Glomerular visceral epithelial cell (primary cell): ENCODE measurements at regions not wholly inside any gene's neighbourhood (a gene's known extent, or its start where the extent isn't known, plus 50 kb on each side); places are given as distances from the start of the nearest gene placed in this dataset.
"Not testable (repeated sequence)": the region's sequence is repeated elsewhere in the genome, so short reads cannot be mapped to it uniquely, and the experiment has no call there.

Source experiments
- DNase-seq: peaks from one replicate; pipeline ENCODE4 v3.0.0-alpha.2; 2016; ENCODE audit errors: extremely low spot score

DNA sequence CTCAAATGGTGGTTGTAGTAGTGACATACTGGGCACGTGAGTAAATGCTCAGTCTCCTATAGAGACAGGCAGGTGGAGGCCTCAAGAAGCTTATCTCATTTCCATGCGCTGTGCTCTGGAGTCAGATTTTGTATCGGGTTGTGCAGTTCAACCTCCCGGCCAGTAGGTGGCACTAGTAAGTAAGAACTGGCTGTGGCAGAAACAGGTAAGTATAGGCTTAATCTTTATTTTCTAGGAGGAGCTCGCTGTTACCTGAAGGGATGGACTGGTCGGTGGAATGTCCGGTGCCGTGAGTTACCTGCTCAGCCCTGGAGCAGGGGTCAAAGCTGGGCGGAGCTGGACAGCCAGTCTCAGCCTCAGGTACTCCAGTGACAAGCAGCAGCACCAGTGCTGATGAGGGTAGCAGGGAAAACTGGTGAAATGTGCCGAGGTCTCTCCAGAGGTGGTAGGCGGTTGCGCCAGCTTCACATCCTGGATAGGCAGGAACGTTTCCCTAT lies 880.1 kb upstream of the SEMA6A start:
- peak; percentile 66 for DNase-seq

DNA sequence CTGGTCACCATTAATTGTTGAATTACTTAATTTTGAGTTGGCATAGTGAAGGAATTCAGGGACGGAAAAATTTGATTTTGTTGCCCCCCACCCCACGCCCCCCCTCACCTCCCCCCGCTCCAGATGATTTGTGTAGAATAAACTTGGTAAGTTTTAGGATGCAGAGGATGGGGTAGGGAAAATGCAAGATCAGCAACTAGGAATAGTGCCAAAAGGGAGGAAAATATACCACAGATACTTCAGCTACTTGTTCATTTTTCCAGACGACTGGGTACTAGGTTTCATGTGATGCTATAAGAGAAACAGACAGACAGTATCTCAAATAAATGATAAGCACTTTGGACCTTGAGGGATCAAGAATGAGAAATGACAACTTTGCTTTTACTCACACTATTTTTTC lies 862.2 kb upstream of the SEMA6A start:
- DNase-seq: no peak

DNA sequence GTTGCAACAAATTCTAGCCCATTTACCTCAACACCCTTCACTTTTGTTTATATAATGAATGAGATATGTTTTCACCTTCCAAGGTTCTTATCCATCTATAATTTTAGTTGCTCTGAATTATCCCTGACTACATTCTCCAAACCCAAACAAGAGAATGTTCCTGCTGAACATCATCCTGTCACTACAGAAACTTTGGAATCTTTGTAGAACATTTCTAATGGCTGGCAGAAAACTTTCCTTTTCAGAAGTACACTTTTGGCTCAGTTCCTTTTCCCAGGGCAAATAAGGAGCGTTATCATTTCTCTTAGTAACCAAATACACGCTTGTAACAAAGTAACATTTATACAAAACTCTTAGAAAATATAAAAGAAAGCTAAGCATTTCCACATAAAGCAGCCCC lies 860.6 kb upstream of the SEMA6A start:
- no peak for DNase-seq

DNA sequence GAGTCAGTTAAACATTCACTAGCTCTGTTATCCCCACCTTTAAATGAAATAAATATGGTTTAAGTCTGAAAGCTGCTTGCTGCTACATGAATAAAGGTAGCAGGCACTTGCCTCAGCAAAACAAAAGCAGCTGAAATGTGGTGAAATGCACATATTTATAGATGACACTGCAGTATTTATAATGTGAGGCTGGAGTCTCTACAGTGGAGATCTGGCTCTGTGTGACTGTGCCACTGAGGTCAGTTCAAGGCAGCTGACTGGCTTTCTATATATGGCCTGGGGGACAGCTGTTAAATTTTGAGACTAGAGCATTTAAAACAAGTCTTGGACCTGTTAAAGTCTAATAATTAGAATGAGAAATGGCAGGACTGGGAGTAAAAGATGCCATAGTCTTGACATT lies 859.6 kb upstream of the SEMA6A start:
- DNase-seq: no peak

DNA sequence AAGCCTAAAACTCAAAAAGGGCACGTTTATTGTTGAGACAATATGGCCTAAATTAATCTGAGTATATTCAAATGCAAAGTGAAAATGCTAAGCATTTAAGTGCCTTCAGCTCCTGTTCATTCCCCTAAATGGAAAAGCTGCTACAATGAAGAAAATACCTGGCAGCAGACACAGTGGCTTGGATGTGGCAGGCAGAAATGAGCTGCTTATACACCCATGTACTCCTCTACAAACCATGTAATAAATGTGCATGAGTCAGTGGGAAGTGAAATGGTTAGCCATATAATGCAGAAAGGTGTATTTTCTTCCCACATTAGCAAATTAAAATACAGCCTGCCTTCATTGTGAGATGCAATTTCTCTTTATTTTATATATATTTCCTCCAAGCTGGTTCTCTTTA lies 859.2 kb upstream of the SEMA6A start:
- no peak for DNase-seq

DNA sequence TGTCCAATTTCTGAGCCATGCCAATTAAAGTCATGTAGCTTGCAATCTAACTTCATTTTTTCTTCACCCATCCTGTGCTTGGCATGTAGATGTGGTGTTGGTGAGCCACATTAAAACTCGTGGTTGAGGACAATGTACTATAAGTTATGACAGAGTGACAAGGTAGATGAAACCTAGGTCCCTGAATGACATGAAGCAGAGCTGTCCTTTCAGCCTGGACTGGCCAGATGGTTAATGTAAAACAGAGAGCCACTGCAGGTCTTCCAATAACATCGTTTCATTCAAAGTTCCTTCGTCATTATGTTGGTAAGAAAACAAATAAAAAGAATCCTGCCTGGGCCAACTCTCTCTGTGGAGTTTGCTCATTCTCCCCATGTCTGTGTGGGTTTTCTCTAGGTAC lies 856.5 kb upstream of the SEMA6A start:
- DNase-seq: no peak

DNA sequence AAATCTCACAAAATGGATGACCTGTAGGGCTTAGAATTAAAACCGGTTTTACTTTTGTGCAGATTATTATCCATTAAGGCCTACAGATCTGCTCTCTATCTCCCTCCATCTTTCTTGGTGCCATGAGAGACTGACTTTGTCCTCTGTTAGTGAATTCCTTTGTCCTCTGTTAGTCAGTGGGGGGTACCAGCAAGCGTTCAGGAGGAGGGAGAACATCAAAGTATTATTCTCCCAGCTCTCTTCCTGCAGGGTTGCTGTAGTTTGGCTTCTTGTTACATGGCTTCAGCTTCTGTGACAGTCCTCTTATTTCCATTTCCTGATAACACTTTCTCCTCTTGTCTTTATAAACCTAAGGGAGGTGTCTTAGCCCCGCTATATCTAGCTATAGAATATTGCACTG lies 850.5 kb upstream of the SEMA6A start:
- DNase-seq: no peak

DNA sequence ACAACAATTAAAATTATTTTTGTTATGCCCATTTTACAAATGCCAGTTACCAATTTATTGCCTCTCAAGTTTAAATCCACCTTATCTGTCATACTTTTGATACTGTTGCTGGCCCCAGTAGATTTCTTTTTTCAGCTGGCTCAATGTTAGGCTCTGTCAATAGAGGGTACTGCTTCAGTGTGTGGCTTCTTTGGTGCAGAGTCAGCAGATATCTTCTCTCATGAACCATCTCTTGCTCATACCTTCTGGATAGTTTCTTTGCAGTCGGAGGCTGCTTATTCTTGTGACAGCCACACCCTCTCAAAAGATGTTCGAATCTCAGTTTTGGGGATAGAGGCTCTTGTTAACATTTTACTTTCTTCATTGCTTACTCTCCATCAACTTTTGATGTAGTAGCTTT lies 849.9 kb upstream of the SEMA6A start:
- no peak for DNase-seq

DNA sequence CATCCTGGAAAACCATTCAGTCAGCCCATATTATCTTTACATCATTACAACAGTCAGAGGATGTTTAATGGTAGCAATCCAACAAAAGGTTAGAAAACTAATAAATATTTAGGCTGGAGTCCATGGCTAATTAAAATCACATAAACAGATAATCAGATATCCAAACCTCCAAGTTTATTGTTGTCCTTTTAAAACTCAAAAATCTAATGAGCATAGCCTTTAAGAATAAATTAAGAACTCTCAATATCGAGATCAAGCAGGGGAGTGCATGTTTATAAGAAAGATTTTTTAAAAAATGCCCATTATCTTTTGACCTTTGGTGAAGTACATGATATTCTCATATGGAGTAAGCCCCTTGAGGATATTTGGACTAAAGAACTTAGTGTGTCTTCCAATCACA lies 842.9 kb upstream of the SEMA6A start:
- DNase-seq: no peak

DNA sequence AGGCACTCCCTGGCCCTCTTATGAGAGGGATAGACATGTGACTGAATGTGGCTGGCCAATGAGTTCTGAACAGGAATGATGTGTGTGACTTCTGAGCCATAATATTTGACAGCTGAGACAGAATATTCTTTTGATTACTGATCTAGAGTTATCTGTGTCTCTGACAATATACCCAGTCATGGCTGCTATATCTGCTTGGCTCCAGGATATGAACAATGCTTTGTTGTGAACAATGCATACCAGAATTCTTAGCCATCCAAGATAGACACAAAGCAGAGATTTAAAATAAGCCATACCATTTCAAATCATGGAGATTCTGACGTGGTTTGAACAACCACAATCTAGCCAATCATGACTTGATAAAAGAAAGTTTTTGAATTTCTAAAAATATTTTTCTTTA lies 840.3 kb upstream of the SEMA6A start:
- no peak for DNase-seq

DNA sequence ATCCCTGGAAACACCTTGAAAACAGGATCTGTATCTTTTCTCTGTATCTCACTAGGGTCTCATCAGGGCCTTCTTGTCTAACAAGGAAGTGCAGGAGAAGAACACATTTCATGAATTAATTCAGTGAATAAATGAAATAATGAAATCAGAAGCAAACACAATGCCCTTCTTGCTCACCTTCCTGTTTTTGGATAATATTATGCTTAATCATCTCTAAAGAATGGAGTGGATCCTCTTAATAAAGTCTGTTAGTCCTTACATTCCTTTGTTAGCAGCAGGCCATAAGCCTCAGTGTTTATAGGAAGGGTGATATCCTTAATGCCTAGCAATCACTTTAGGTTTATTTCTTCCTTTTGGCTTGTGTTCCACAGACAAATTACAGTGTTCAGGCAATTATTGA lies 837.1 kb upstream of the SEMA6A start:
- DNase-seq: no peak

DNA sequence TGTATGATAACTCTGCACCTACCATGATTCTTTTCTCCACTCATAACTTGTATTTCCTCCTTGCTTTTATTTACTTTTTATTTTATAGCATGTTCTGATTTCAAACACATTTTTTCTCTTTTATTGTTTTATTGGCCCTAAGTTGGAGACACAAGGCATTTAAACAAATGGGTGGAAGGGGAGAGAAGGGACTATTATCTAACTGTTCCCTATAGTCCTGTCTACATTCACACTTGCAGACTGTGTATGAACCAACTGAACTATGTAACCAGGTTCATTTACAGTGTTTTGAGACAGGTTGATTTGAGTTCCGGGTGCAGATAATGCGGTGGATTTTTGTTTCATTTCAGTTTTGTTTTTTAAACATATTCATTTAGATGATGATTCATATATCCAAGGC lies 830.6 kb upstream of the SEMA6A start:
- no peak for DNase-seq

DNA sequence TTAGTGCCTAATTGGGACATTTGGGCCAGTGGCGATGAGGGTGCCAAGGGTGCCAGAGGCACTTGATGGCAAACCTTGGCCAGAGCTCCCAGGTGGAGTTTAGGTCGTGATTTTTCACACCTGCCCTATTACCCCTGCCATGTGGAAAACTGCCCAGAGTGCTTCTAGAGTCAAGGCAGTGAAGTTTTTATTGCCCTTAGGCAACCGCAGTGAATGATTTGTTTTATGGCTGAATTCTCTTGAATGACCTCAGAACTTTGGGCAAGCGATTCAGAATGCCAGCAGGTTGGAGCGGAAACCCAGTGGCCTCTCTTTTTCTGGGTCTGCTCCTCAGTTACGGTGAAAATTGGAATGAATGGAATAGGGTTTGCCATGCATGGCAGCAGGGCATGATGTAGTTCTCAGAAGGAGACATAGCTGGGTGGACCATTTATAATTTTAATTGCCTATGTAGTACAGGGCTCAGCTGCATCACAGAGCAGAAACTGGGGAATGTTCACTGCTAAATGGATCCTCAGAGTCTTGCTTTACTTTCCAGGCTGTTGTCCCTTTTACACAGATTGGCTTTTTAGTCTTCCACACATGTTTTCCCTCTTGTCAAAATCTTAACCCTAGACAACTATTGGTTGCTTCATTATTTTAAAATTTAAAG lies 820.0 kb upstream of the SEMA6A start:
- no peak for DNase-seq

DNA sequence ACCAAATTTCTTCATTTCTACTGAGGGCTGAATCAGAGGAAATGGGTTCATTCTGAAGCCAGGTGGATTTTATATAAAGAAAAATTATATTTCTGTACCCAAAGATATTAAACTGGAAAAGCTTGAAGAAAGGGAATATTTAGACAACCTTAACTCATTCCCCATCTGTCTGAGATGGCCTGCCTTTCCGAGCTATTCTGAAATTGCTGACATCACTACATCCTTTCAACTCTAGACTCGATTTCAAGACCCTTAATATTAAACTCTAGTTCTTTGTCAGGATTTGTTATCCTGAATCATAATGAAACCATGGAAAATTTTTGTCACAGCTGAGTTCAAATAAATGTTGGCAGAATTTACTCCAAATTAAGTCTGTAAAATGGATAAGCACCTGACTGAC lies 818.5 kb upstream of the SEMA6A start:
- DNase-seq: no peak

DNA sequence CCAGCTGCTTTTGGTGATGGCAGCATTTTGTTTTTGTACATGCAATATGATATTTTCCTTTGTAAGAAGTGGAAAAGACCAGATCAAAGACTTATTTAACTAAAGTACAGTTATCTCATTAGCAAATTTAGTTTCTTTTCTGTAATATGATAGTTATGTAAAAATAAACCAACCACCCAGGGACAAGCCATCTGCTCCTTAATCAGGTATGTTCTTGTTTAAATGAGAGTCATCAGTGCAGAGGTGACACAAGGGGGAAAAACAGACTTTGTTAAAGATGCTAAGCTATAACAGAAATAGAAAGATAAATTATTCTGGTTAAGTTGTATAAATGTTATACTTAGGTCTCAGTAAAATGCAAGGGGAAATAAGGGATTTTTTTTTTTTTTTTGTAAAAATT lies 805.7 kb upstream of the SEMA6A start:
- DNase-seq: no peak

DNA sequence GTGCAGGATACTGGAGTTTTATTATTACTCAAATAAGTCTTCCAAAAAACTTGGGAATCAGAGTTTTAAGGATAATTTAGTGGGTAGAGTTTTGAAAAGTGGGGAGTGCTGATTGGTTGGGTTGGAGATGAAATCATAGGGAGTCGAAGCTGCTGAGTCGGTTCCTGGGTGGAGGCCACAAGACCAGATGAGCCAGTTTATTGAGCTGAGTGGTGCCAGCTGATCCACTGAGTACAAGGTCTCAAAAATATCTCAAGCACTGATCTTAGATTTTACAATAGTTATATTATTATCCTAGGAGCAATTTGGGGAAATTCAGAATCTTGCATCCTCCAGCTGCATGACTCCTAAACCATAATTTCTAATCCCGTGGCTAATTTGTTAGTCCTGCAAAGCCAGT lies 804.9 kb upstream of the SEMA6A start:
- no peak for DNase-seq

DNA sequence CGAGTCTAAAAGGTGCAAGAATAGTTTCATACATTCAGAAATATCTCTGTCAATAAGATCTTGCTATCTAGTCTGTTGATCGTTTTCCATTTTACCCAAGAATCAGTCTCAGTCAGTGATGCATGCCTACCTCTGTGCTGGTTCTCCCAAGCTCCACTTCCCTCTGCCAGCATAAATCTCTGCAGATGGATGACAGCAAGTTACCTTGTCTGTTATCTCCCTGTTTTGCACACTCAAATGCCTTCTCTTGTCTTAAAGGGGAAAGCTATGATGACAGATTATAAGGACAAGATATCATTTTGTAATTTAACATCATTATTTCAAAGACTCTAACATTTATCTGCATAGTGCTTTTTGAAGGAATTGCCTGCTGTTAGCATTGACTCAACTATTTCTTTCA lies 802.1 kb upstream of the SEMA6A start:
- no peak for DNase-seq

DNA sequence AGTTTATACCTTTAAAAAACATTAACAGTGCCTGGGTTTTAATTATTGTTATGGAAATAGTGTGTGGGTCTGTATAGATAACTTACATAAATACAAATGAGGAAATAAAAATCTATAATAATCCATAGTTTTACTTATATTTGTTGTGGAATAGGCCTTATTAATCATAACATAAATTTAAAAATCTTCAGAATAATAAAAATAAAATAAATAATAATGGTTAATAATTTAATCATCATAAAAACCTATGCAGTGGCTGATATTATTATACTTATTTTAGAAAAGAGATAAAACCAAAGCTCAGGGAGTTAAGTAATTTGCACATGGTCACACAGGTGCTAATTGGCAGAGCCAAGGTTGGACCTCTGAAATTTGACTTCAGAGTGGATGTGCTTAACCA lies 785.3 kb upstream of the SEMA6A start:
- DNase-seq: no peak

DNA sequence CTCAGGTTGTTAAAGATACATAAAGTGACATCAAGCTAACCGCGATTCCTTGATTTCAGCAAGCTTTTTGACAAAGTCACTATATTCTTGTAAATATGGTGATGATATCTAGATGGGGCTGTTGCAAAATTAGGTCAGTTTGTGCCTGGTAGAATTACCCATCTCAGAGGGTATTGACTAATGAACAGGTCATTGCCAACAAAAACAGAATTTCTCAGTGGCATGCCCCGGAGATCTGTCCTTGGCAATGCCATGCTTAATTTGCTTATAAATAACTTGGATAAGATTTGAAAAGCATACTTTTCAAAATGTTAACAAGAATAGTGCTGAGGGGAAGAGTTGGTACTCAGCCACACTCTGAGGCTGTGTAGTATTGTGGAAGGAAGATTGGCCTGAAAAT lies 783.3 kb upstream of the SEMA6A start:
- no peak for DNase-seq

DNA sequence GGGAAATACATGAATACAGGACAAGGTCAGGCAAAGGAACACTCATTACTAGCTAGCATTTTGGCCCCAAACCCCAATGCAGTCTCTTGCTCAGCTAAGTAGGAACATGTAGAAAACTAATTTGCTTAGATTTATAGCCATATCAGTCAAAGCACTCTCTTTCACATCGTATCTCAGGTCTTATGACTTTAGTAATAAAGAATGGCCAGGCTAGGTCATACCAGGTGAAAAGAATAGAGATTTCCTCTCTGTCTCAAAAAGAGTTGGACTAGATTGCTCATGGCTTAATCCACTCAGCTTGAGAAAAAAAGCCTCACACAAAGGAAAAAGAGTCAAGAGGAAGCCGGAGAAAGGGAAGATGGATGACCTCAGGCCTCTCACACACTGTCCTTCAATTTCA lies 772.7 kb upstream of the SEMA6A start:
- no peak for DNase-seq

DNA sequence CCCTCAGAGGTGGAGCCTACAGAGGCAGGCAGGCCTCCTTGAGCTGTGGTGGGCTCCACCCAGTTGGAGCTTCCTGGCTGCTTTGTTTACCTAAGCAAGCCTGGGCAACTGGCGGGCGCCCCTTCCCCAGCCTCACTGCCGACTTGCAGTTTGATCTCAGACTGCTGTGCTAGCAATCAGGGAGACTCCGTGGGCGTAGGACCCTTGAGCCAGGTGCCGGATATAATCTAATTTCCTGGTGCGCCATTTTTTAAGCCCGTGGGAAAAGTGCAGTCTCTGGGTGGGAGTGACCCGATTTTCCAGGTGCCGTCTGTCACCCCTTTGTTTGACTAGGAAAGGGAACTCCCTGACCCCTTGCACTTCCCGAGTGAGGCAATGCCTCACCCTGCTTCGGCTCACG lies 769.1 kb upstream of the SEMA6A start:
- not testable (repeated sequence) for DNase-seq

DNA sequence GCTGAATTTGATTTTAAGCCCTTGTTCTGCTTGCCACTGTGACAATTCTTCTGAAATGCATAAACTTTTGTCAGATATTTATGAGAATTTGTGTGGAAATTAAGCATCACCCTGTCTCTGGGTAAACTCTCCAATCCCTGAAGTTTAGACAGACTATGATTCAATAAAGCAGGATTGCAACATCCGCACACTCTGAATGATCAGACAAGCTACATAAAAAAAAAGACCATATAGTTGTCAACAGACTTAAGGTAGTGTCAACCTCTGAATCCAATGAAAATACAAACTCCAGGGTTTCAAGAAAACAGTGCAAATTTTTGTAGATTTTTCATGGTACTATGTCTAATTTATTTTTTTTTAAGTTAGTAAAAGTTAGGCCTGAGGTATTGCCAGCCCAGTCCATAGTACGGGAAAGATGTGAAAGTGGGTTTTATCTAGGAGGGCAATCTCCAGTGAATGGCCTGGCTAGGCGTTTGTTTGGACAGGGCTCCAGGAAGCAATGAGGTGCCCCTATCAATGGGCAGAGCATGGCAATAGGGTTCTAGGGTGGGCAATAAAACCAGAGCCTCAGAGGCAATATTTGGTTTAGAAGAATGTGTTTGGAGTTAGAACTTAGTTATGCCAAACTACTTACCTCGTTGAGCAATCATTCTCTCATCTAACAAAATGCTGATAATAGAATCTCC lies 762.6 kb upstream of the SEMA6A start:
- DNase-seq: no peak

DNA sequence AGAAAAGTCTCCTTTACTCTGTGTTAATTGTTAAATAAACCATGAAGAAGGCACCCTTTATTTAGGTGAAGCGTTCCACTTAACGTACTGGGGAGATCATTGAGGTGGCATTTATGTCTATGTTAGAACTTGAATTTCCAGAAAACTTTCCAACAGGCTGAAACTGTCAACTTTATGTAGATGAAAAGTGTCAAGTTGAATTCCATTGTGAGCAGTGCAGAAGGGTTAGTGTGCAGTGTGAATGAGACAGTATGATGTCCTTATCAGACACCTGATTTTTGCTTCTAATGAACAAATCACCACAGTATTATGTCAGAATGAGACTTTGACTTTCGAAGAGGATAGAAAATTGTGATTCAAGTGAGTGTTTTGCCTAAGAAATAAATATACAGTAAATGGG lies 761.6 kb upstream of the SEMA6A start:
- no peak for DNase-seq

DNA sequence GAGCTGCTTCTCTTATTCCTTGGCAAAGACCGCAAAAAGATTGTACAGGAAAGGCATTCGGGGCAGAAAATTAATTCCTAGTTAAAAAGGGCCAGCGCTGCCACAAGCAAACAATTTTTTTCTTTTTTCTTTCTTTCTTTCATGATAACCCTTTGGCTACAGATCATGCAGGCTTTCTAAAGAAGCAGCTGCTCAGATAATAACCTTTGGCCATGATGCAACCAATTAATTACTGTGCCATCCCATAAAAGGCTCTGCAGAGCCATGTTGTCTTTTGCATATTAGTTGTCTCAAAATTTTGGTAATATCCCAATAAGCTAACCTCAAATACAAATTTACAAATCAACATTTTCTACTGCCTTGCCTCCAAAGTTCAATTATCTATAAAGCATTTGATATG lies 758.4 kb upstream of the SEMA6A start:
- DNase-seq: no peak
